ENCODE measurements at regions not wholly inside any gene's neighbourhood (a gene's known extent, or its start where the extent isn't known, plus 50 kb on each side); places are given as distances from the start of the nearest gene placed in this dataset.

- no peak for TF ChIP-seq ZNF407 (IDR thresholded peaks at IDR 0.05; ENCODE audit: low read depth)
- TF ChIP-seq HNRNPLL (IDR thresholded peaks at IDR 0.05; ENCODE audit: low read depth, low read length, poor library complexity, severe bottlenecking): no peak
- no peak for TF ChIP-seq RREB1 (CRISPR knock-in tag; IDR thresholded peaks at IDR 0.05)
- TF ChIP-seq SMARCE1 (IDR thresholded peaks at IDR 0.05): no peak
- TF ChIP-seq ZNF133 (CRISPR knock-in tag; IDR thresholded peaks at IDR 0.05): no peak
- no peak for TF ChIP-seq KAT2B (IDR thresholded peaks at IDR 0.05; ENCODE audit: low read depth, low read length)
- no peak for TF ChIP-seq ETV5 (CRISPR knock-in tag; IDR thresholded peaks at IDR 0.05; ENCODE audit: low read depth)
- no peak for TF ChIP-seq ZNF175 (CRISPR knock-in tag; IDR thresholded peaks at IDR 0.05; ENCODE audit: low read depth)
- TF ChIP-seq USF2 (CRISPR knock-in tag; IDR thresholded peaks at IDR 0.05): no peak
- TF ChIP-seq HOMEZ (CRISPR knock-in tag; IDR thresholded peaks at IDR 0.05): no peak
- TF ChIP-seq NCOA1 (IDR thresholded peaks at IDR 0.05; ENCODE audit: low read depth): no peak
- no peak for TF ChIP-seq JUND (IDR thresholded peaks at IDR 0.05; ENCODE audit: borderline replicate concordance, low read depth, low read length)
- no peak for TF ChIP-seq JUND (tag; IDR thresholded peaks at IDR 0.05; ENCODE audit: borderline replicate concordance, low read depth, low read length)
Observed at GRCh38 chr4:131566026-131566425, 1583.1 kb upstream of the PCDH10 start (continued).
